ENCODE measurements at regions not wholly inside any gene's neighbourhood (a gene's known extent, or its start where the extent isn't known, plus 50 kb on each side); places are given as distances from the start of the nearest gene placed in this dataset.

GRCh38 chr1:29414086-29414485, 177.8 kb downstream of the PTPRU start:
- Histone ChIP-seq H3K27me3 (no peaks in the 10 kb centered on the region), H3K27ac (no peak overlapping the region), H3K9me3 (no peaks in the 10 kb centered on the region), H3K4me3 (no peak overlapping the region), H3K4me1 (no peaks in the 10 kb centered on the region), H3K36me3 (no peaks in the 10 kb centered on the region)
- TF ChIP-seq, protein P1, sequence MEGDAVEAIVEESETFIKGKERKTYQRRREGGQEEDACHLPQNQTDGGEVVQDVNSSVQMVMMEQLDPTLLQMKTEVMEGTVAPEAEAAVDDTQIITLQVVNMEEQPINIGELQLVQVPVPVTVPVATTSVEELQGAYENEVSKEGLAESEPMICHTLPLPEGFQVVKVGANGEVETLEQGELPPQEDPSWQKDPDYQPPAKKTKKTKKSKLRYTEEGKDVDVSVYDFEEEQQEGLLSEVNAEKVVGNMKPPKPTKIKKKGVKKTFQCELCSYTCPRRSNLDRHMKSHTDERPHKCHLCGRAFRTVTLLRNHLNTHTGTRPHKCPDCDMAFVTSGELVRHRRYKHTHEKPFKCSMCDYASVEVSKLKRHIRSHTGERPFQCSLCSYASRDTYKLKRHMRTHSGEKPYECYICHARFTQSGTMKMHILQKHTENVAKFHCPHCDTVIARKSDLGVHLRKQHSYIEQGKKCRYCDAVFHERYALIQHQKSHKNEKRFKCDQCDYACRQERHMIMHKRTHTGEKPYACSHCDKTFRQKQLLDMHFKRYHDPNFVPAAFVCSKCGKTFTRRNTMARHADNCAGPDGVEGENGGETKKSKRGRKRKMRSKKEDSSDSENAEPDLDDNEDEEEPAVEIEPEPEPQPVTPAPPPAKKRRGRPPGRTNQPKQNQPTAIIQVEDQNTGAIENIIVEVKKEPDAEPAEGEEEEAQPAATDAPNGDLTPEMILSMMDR (IDR thresholded peaks at IDR 0.05): no peak
- intact Hi-C loops (cut with DNase I): no loop called here
- no peak for DNase-seq (ENCODE audit: low spot score in 2 of 2)

DNA sequence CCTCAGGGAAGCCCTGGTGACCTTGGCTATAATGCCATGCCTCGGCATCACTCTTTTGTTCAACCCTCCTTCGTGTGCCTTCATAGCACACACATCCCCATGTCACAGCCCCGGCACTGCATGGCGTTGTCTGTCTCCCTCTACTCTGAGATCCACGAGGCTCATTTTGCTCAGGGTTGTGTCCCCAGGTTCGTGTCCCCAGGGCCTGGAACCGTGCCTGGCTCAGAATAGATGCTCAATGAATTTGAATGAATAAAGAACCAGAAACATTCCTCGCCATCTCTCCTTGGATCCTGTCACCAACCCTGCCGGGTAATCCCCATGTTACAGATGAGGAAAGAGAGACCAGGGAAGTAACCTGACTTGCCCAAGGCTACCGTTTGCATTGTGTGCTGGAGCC, 177.3 kb downstream of the PTPRU start:
- Histone ChIP-seq H3K9me3 (no peaks in the 10 kb centered on the region), H3K4me1 (no peaks in the 10 kb centered on the region), H3K27me3 (no peaks in the 10 kb centered on the region), H3K4me3 (no peak overlapping the region), H3K27ac (no peak overlapping the region), H3K36me3 (no peaks in the 10 kb centered on the region)
- no peak for DNase-seq (ENCODE audit: low spot score in 2 of 2)
- TF ChIP-seq, protein P1 (IDR thresholded peaks at IDR 0.05): no peak
- intact Hi-C loops (cut with DNase I): no loop called here

DNA sequence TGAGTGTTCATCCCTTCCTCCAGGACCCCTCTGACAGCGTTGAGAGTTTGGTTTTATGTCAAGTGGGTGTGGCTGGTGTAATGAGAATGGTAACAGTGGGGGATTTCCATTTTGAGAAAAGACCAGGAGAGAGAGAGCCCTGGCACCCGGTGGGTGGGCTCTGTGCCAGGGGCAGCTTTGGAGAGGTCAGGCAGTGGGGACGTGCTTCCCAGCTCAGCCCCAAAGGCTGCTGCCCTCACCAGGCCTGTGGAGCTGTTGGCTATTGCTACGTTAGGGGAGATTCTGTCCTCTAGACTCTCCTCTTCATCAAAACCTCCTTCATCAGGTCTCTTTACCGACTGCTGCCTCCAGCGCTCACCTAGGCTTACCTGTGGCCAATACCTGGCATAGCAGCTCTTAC, 176.3 kb downstream of the PTPRU start:
- H3K27ac ChIP-seq: no peak overlapping the region
- no peaks in the 10 kb centered on the region for H3K4me1 ChIP-seq
- H3K4me3 ChIP-seq: no peak overlapping the region
- TF ChIP-seq, protein P1 (IDR thresholded peaks at IDR 0.05): no peak
- H3K36me3 ChIP-seq: no peaks in the 10 kb centered on the region
- no peaks in the 10 kb centered on the region for H3K9me3 ChIP-seq
- no peaks in the 10 kb centered on the region for H3K27me3 ChIP-seq
- no peak for DNase-seq (ENCODE audit: low spot score in 2 of 2)
- intact Hi-C loops (cut with DNase I): no loop called here

DNA sequence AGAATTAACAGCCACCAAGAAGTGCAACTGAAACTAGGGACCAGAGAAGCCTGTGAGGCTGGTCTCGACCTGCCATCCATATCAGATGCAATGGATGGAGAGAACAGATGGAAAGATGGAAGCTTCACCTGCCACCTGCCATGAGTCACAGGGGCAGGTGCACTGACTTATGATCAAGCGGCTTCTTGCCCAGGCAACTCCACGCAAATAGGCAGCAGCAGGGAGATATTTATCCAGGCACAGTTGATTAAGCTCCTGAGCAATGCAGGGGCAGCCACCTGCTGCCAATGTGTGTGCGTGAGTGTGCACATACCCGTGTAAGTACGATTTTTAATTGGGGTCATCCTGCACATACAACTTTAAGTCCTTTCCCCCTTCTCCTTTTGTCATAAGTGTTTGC, 174.2 kb downstream of the PTPRU start:
- intact Hi-C loops (cut with DNase I): no loop called here
- Histone ChIP-seq H3K36me3 (no peaks in the 10 kb centered on the region), H3K4me1 (no peaks in the 10 kb centered on the region), H3K27me3 (no peaks in the 10 kb centered on the region), H3K27ac (no peak overlapping the region), H3K4me3 (no peak overlapping the region), H3K9me3 (no peaks in the 10 kb centered on the region)
- TF ChIP-seq, protein P1 (IDR thresholded peaks at IDR 0.05): no peak
- DNase-seq (ENCODE audit: low spot score in 2 of 2): no peak

GRCh38 chr1:29409616-29410015, 173.3 kb downstream of the PTPRU start:
- intact Hi-C loops (cut with DNase I): no loop called here

More at GRCh38 chr1:29409616-29410015, 173.3 kb downstream of the PTPRU start:
- H3K27me3 ChIP-seq: no peaks in the 10 kb centered on the region
- no peak overlapping the region for H3K27ac ChIP-seq
- H3K36me3 ChIP-seq: no peaks in the 10 kb centered on the region
- no peaks in the 10 kb centered on the region for H3K4me1 ChIP-seq
- no peak overlapping the region for H3K4me3 ChIP-seq
- no peak for DNase-seq (ENCODE audit: low spot score in 2 of 2)
- no peaks in the 10 kb centered on the region for H3K9me3 ChIP-seq
- TF ChIP-seq, protein P1 (IDR thresholded peaks at IDR 0.05): no peak
